IMR-90 (cell line): ENCODE measurements at regions not wholly inside any gene's neighbourhood (a gene's known extent, or its start where the extent isn't known, plus 50 kb on each side); places are given as distances from the start of the nearest gene placed in this dataset.

Source experiments
- ATAC-seq: fragments of 200-7000 bp; cut with Tn5 transposase; 2 replicates; pipeline ENCODE4 v1.9.1; 2020; ENCODE audit warnings: low read depth, mild to moderate bottlenecking, moderate library complexity
- BruUV-seq: library from RNA; stranded (reverse); fragments of 400-500 nt; replicated peaks from 2 replicates; lab custom pipeline; 2021; lab: Mats Ljungman, UMichigan
- CTCF ChIA-PET: fragments of 300-600 bp; formaldehyde crosslinking; extraction: SDS; loops from one replicate; lab custom pipeline; 2021; ENCODE audit warnings: antibody characterized with exemption; lab: Yijun Ruan, JAX
- POLR2A ChIA-PET: fragments of 300-600 bp; sonication (Branson Sonifier 250); formaldehyde crosslinking; loops from one replicate; lab custom pipeline; 2022; ENCODE audit warnings: antibody characterized with exemption; ENCODE audit not compliant: unreplicated experiment; lab: Charles Lee
- DNase-seq: peaks from one replicate; pipeline ENCODE4 v3.0.0; 2013
- H2AFZ ChIP-seq: replicated peaks from 2 replicates; pipeline ENCODE3; 2013; ENCODE audit warnings: low read length, mild to moderate bottlenecking; ENCODE audit not compliant: poor library complexity
- H2AK5ac ChIP-seq: 2 replicates; pipeline ENCODE4 v1.6.1; 2013; ENCODE audit warnings: low read depth, low read length, inconsistent platforms
- H2AK9ac ChIP-seq: replicated peaks from 2 replicates; pipeline ENCODE3; 2013; ENCODE audit warnings: mild to moderate bottlenecking, low read depth, low read length, moderate library complexity; ENCODE audit not compliant: poor library complexity
- H2BK120ac ChIP-seq: 2 replicates; pipeline ENCODE4 v1.6.1; 2013; ENCODE audit warnings: low read depth, low read length, inconsistent platforms
- H2BK15ac ChIP-seq: 3 replicates; pipeline ENCODE4 v1.6.1; 2013; ENCODE audit warnings: low read depth, low read length, inconsistent platforms
- H2BK20ac ChIP-seq: 2 replicates; pipeline ENCODE4 v1.6.1; 2013; ENCODE audit warnings: low read depth, mild to moderate bottlenecking, inconsistent platforms, low read length, moderate library complexity
- H2BK5ac ChIP-seq: 2 replicates; pipeline ENCODE4 v1.6.1; 2013; ENCODE audit warnings: mild to moderate bottlenecking, low read depth, low read length, inconsistent platforms; ENCODE audit not compliant: poor library complexity, severe bottlenecking
- H3K14ac ChIP-seq: replicated peaks from 2 replicates; pipeline ENCODE4 v1.6.1; 2013; ENCODE audit warnings: low read depth, low read length, inconsistent platforms
- H3K18ac ChIP-seq: 2 replicates; pipeline ENCODE4 v1.6.1; 2013; ENCODE audit warnings: low read depth, low read length, control low read depth
- H3K23ac ChIP-seq: 2 replicates; pipeline ENCODE4 v1.6.1; 2013; ENCODE audit warnings: low read depth, low read length, inconsistent platforms
- H3K27ac ChIP-seq: 2 replicates; pipeline ENCODE4 v1.5.1; 2013; ENCODE audit warnings: mild to moderate bottlenecking, control low read depth, low read length; ENCODE audit not compliant: insufficient read depth
- H3K27me3 ChIP-seq: 2 replicates; pipeline ENCODE4 v1.6.1; 2013; ENCODE audit warnings: low read length; ENCODE audit not compliant: control insufficient read depth, insufficient read depth
- H3K36me3 ChIP-seq: 2 replicates; pipeline ENCODE4 v1.6.1; 2013; ENCODE audit warnings: low read length, mixed read lengths; ENCODE audit not compliant: control insufficient read depth, insufficient read depth
- H3K4ac ChIP-seq: 2 replicates; pipeline ENCODE4 v1.6.1; 2013; ENCODE audit warnings: low read depth, low read length, inconsistent platforms
- H3K4me1 ChIP-seq: 2 replicates; pipeline ENCODE4 v1.6.1; 2013; ENCODE audit warnings: low read length, mixed read lengths; ENCODE audit not compliant: control insufficient read depth, insufficient read depth
- H3K4me2 ChIP-seq: 2 replicates; pipeline ENCODE4 v1.6.1; 2013; ENCODE audit warnings: low read depth, mild to moderate bottlenecking, control low read depth, low read length, moderate library complexity
- H3K4me3 ChIP-seq: 2 replicates; pipeline ENCODE4 v1.5.1; 2013; ENCODE audit warnings: low read depth, mild to moderate bottlenecking, control low read depth, low read length, moderate library complexity; ENCODE audit not compliant: insufficient read depth
- H3K56ac ChIP-seq: 2 replicates; pipeline ENCODE4 v1.6.1; 2013; ENCODE audit warnings: low read length, inconsistent platforms; ENCODE audit not compliant: insufficient read depth; ENCODE audit errors: extremely low read depth
- H3K79me1 ChIP-seq, 2 experiments: 2 replicates each; pipeline ENCODE4 v1.6.1; 2013; ENCODE audit warnings: low read length in 2 of 2, inconsistent platforms in 1 of 2, low read depth in 1 of 2
- H3K9ac ChIP-seq: 2 replicates; pipeline ENCODE4 v1.6.1; 2013; ENCODE audit warnings: low read depth, low read length, control low read depth
- H3K9me1 ChIP-seq: 2 replicates; pipeline ENCODE4 v1.6.1; 2013; ENCODE audit warnings: low read length, inconsistent platforms; ENCODE audit not compliant: insufficient read depth
- H3K9me3 ChIP-seq: 2 replicates; pipeline ENCODE4 v1.6.1; 2013; ENCODE audit warnings: low read length; ENCODE audit not compliant: control insufficient read depth, insufficient read depth
- H4K20me1 ChIP-seq: 2 replicates; pipeline ENCODE4 v1.6.1; 2013; ENCODE audit warnings: low read length, inconsistent platforms; ENCODE audit not compliant: insufficient read depth
- H4K5ac ChIP-seq: 2 replicates; pipeline ENCODE4 v1.6.1; 2013; ENCODE audit warnings: mild to moderate bottlenecking, low read depth, low read length, control low read depth
- H4K8ac ChIP-seq, 2 experiments: 2 replicates each; pipeline ENCODE4 v1.6.1; 2013; ENCODE audit warnings: low read depth in 2 of 2, low read length in 2 of 2, control low read depth in 1 of 2, inconsistent platforms in 1 of 2
- H4K91ac ChIP-seq: 2 replicates; pipeline ENCODE4 v1.6.1; 2013; ENCODE audit warnings: low read depth, low read length, inconsistent platforms; ENCODE audit not compliant: insufficient read depth
- ELK1 ChIP-seq: fragments of 150-350 bp; IDR thresholded peaks from 2 replicates; pipeline ENCODE4 v1.6.1; 2016; ENCODE audit warnings: low read depth, mild to moderate bottlenecking, low read length, moderate library complexity, borderline replicate concordance
- FOS ChIP-seq: fragments of 150-350 bp; IDR thresholded peaks from 2 replicates; pipeline ENCODE4 v1.6.1; 2016; ENCODE audit warnings: low read depth, low read length
- RCOR1 ChIP-seq: IDR thresholded peaks from 2 replicates; pipeline ENCODE4 v1.6.1; 2012; ENCODE audit warnings: mild to moderate bottlenecking, low read length, improper control_type of control experiment; ENCODE audit not compliant: insufficient replicate concordance
- SMC3 ChIP-seq: fragments of 150-350 bp; IDR thresholded peaks from 2 replicates; pipeline ENCODE4 v1.6.1; 2016; ENCODE audit warnings: low read depth, mild to moderate bottlenecking, antibody characterized with exemption, low read length, moderate library complexity
- USF2 ChIP-seq: fragments of 150-350 bp; IDR thresholded peaks from 2 replicates; pipeline ENCODE4 v1.6.1; 2017; ENCODE audit warnings: mild to moderate bottlenecking, antibody characterized with exemption, low read length, low read depth
- WGBS, 2 experiments: methylation state at CpG; one replicate each; pipeline versions ENCODE4 v1.1.5 to v1.1.7; 2013; ENCODE audit warnings: missing lambda C conversion rate in 2 of 2; ENCODE audit not compliant: insufficient read length in 1 of 2; ENCODE audit errors: extremely low coverage in 2 of 2; 5-methylcytosine and 5-hydroxymethylcytosine counted together
- dilution Hi-C: fragments of 300-500 bp; cut with HindIII; formaldehyde crosslinking; loops from one replicate; pipeline ENCODE4 v1.14.3; 2018; ENCODE audit warnings: low sequenced_read_pairs; ENCODE audit not compliant: unreplicated experiment
- in situ Hi-C: fragments of 300-500 bp; cut with MboI; formaldehyde crosslinking; loops from 3 replicates; pipeline ENCODE4 v1.14.3; 2019; ENCODE audit warnings: low sequenced_read_pairs, inconsistent platforms, mixed read lengths
- intact Hi-C: fragments of 100-400 bp; cut with micrococcal nuclease; formaldehyde crosslinking; loops from 2 replicates; pipeline ENCODE4 v1.10.0; 2022

- no TSS peak for BruUV-seq
- dilution Hi-C loops = no loop called here
- H4K20me1 ChIP-seq = no peaks in the 10 kb centered on the region
- no peak overlapping the region for H3K56ac ChIP-seq
- in situ Hi-C loops = no loop called here
- no peaks in the 10 kb centered on the region for H3K79me1 ChIP-seq
- no peak overlapping the region for H3K4me2 ChIP-seq
- H2BK15ac ChIP-seq = no peak overlapping the region
- H3K4ac ChIP-seq = no peak overlapping the region
- ChIA-PET CTCF (interaction anchor here (0.9 kb wide), 1 partner anchor 177 kb away, joined by 3 read pairs; no protein-coding TSS in a partner anchor), POLR2A (no interaction called here)
- H3K4me1 ChIP-seq = peaks cover 15% of the 10 kb centered on the region
- H3K27me3 ChIP-seq = peaks cover 2% of the 10 kb centered on the region; the same call in 1 of the 2 replicates
- intact Hi-C loops = no loop called here
- H3K4me3 ChIP-seq = no peak overlapping the region
- no peak overlapping the region for H3K9ac ChIP-seq
- no peak overlapping the region for H3K23ac ChIP-seq
- H4K5ac ChIP-seq = no peak overlapping the region
- no peak overlapping the region for H3K14ac ChIP-seq
- H2AK5ac ChIP-seq = no peak overlapping the region
- H2BK20ac ChIP-seq = no peak overlapping the region
- H4K8ac ChIP-seq = no peak overlapping the region
- no peak overlapping the region for H2BK5ac ChIP-seq
- H3K9me3 ChIP-seq = no peaks in the 10 kb centered on the region
- H3K27ac ChIP-seq = no peak overlapping the region
- H2AK9ac ChIP-seq = no peak overlapping the region
- H3K36me3 ChIP-seq = no peaks in the 10 kb centered on the region
- no CpG with 5 or more reads among the region's 4 CpGs for WGBS, 2 experiments
- H2BK120ac ChIP-seq = no peak overlapping the region
- ATAC-seq (no peak), DNase-seq (no peak)
- H3K9me1 ChIP-seq = peaks cover 9% of the 10 kb centered on the region; the same call in 1 of the 2 replicates
- no peak overlapping the region for H4K91ac ChIP-seq
- H2AFZ ChIP-seq = no peak overlapping the region
- TF ChIP-seq SMC3 (no peak), RCOR1 (no peak), USF2 (no peak), FOS (no peak), ELK1 (no peak)
- no peak overlapping the region for H3K18ac ChIP-seq
These were observed 101.9 kb upstream of the SCOC start for GRCh38 chr4:140271553-140271952.
